ENCODE measurements at regions not wholly inside any gene's neighbourhood (a gene's known extent, or its start where the extent isn't known, plus 50 kb on each side); places are given as distances from the start of the nearest gene placed in this dataset.

GRCh38 chr3:102736288-102736974 lies 301.6 kb downstream of the ZPLD1 start:
- 78 to 88% methylated on average over 4 to 7 of the region's 8 CpGs for WGBS, 2 donors

GRCh38 chr3:102736975-102737304 lies 302.1 kb downstream of the ZPLD1 start:
- no peak overlapping the region for H3K4me3 ChIP-seq
- H3K36me3 ChIP-seq, result no peaks in the 10 kb centered on the region
- DNase-seq, result no peak
- TF ChIP-seq POLR2A (IDR thresholded peaks at IDR 0.05), result no peak
- WGBS, 2 donors, result 40 to 57% methylated on average over 1 to 2 of the region's 2 CpGs
- no peaks in the 10 kb centered on the region for H3K4me1 ChIP-seq
- intact Hi-C loops (cut with DNase I), result no loop called here
- no peak overlapping the region for H3K27ac ChIP-seq
- peaks cover 0 to 7% (median 0%) of the 10 kb centered on the region in 3 donors for H3K9me3 ChIP-seq
- H3K27me3 ChIP-seq, result no peaks in the 10 kb centered on the region

More at GRCh38 chr3:102736288-102736974, 301.6 kb downstream of the ZPLD1 start:
- Histone ChIP-seq H3K27me3 (no peaks in the 10 kb centered on the region), H3K9me3 (peaks cover 0 to 7% (median 0%) of the 10 kb centered on the region in 3 donors), H3K27ac (no peak overlapping the region), H3K4me1 (no peaks in the 10 kb centered on the region), H3K4me3 (no peak overlapping the region), H3K36me3 (no peaks in the 10 kb centered on the region)
- DNase-seq, result no peak
- intact Hi-C loops (cut with DNase I), result no loop called here
- TF ChIP-seq CTCF (IDR thresholded peaks at IDR 0.05) (no peak), POLR2A (IDR thresholded peaks at IDR 0.05) (no peak)

GRCh38 chr3:102737353-102737752 lies 302.5 kb downstream of the ZPLD1 start:
- peaks cover 0 to 7% (median 0%) of the 10 kb centered on the region in 3 donors for H3K9me3 ChIP-seq
- no peak for TF ChIP-seq CTCF (IDR thresholded peaks at IDR 0.05)
- TF ChIP-seq POLR2A (IDR thresholded peaks at IDR 0.05), result no peak
- WGBS, 2 donors, result 81 to 88% methylated on average over 3 of the region's 3 CpGs
- no peaks in the 10 kb centered on the region for H3K4me1 ChIP-seq
- H3K36me3 ChIP-seq, result no peaks in the 10 kb centered on the region
- intact Hi-C loops (cut with DNase I), result no loop called here
- no peak for DNase-seq
- no peaks in the 10 kb centered on the region for H3K27me3 ChIP-seq
- no peak overlapping the region for H3K4me3 ChIP-seq
- H3K27ac ChIP-seq, result no peak overlapping the region

GRCh38 chr3:102741105-102741504 lies 306.3 kb downstream of the ZPLD1 start:
- no peak for DNase-seq
- TF ChIP-seq CTCF (IDR thresholded peaks at IDR 0.05) (no peak), POLR2A (IDR thresholded peaks at IDR 0.05) (no peak)

GRCh38 chr3:102741694-102742093 lies 306.9 kb downstream of the ZPLD1 start:
- Histone ChIP-seq H3K4me1 (no peaks in the 10 kb centered on the region), H3K36me3 (no peaks in the 10 kb centered on the region), H3K27me3 (no peaks in the 10 kb centered on the region), H3K9me3 (peaks cover 0 to 7% (median 0%) of the 10 kb centered on the region in 3 donors), H3K4me3 (no peak overlapping the region), H3K27ac (no peak overlapping the region)
- no peak for TF ChIP-seq CTCF (IDR thresholded peaks at IDR 0.05)
- intact Hi-C loops (cut with DNase I), result no loop called here
- no peak for DNase-seq
- 57 to 73% methylated on average over 2 to 4 of the region's 6 CpGs for WGBS, 2 donors

More at GRCh38 chr3:102741105-102741504, 306.3 kb downstream of the ZPLD1 start:
- Histone ChIP-seq H3K27me3 (no peaks in the 10 kb centered on the region), H3K4me3 (no peak overlapping the region), H3K9me3 (peaks cover 0 to 7% (median 0%) of the 10 kb centered on the region in 3 donors), H3K4me1 (no peaks in the 10 kb centered on the region), H3K36me3 (no peaks in the 10 kb centered on the region), H3K27ac (no peak overlapping the region)
- intact Hi-C loops (cut with DNase I), result no loop called here
- WGBS, 2 donors, result 72% methylated on average over 4 of the region's 6 CpGs; no CpG with 5 or more reads in 1 of the 2 donors

- Histone ChIP-seq H3K9me3 (no peaks in the 10 kb centered on the region), H3K4me1 (no peaks in the 10 kb centered on the region), H3K36me3 (no peaks in the 10 kb centered on the region), H3K4me3 (no peak overlapping the region), H3K27ac (no peak overlapping the region), H3K27me3 (no peaks in the 10 kb centered on the region)
- WGBS, 2 donors, result 55 to 58% methylated on average over 4 of the region's 4 CpGs
- DNase-seq, result no peak
- TF ChIP-seq CTCF (IDR thresholded peaks at IDR 0.05) (no peak), POLR2A (IDR thresholded peaks at IDR 0.05) (no peak)
- intact Hi-C loops (cut with DNase I), result no loop called here
Measured at GRCh38 chr3:102745881-102746280, 311.1 kb downstream of the ZPLD1 start.
